ENCODE measurements at regions not wholly inside any gene's neighbourhood (a gene's known extent, or its start where the extent isn't known, plus 50 kb on each side); places are given as distances from the start of the nearest gene placed in this dataset.

GRCh38 chr7:106165337-106165736 is 53.2 kb upstream of the SYPL1 start:
- no peak for DNase-seq

GRCh38 chr7:106163257-106163656 is 51.1 kb upstream of the SYPL1 start:
- no peak for DNase-seq
